GM19452 (cell line): ENCODE measurements at regions not wholly inside any gene's neighbourhood (a gene's known extent, or its start where the extent isn't known, plus 50 kb on each side); places are given as distances from the start of the nearest gene placed in this dataset.
"Not testable (repeated sequence)": the region's sequence is repeated elsewhere in the genome, so short reads cannot be mapped to it uniquely, and the experiment has no call there.

Experiments
- ATAC-seq: cut with Tn5 transposase; IDR thresholded peaks from one replicate; pipeline ENCODE4 v1.9.1; 2021; ENCODE audit not compliant: unreplicated experiment

- ATAC-seq: no peak
These were observed 257.6 kb downstream of the KLF13 start for GRCh38 chr15:31584195-31584594.

GRCh38 chr15:31585240-31585639, 258.6 kb downstream of the KLF13 start:
- ATAC-seq: no peak

- ATAC-seq: no peak
These were observed 260.2 kb downstream of the KLF13 start for GRCh38 chr15:31586841-31587240.

- ATAC-seq: no peak
These were observed 260.9 kb downstream of the KLF13 start for GRCh38 chr15:31587583-31587982.

- no peak for ATAC-seq
These were observed 264.0 kb downstream of the KLF13 start for GRCh38 chr15:31590609-31591008.

- no peak for ATAC-seq
These were observed 265.3 kb downstream of the KLF13 start for GRCh38 chr15:31591908-31592307.

GRCh38 chr15:31597466-31597865, 270.8 kb downstream of the KLF13 start:
- ATAC-seq: no peak

- ATAC-seq: no peak
These were observed 272.0 kb downstream of the KLF13 start for GRCh38 chr15:31598620-31599019.

- ATAC-seq: no peak
These were observed 278.9 kb downstream of the KLF13 start for GRCh38 chr15:31605467-31605931.

- ATAC-seq: no peak
These were observed 279.6 kb downstream of the KLF13 start for GRCh38 chr15:31606194-31606669.

GRCh38 chr15:31606931-31607497, 280.4 kb downstream of the KLF13 start:
- no peak for ATAC-seq

GRCh38 chr15:31607656-31608055, 281.0 kb downstream of the KLF13 start:
- ATAC-seq: no peak

GRCh38 chr15:31609258-31609681, 282.6 kb downstream of the KLF13 start:
- ATAC-seq: no peak

- ATAC-seq: no peak
These were observed 283.3 kb downstream of the KLF13 start for GRCh38 chr15:31609906-31610305.

GRCh38 chr15:31615643-31616415, 289.2 kb downstream of the KLF13 start:
- ATAC-seq: no peak

GRCh38 chr15:31623297-31623696, 296.7 kb downstream of the KLF13 start:
- not testable (repeated sequence) for ATAC-seq

- ATAC-seq: not testable (repeated sequence)
These were observed 297.5 kb downstream of the KLF13 start for GRCh38 chr15:31624115-31624514.

- ATAC-seq: not testable (repeated sequence)
These were observed 309.1 kb downstream of the KLF13 start for GRCh38 chr15:31635715-31636114.

- not testable (repeated sequence) for ATAC-seq
These were observed 310.3 kb downstream of the KLF13 start for GRCh38 chr15:31636911-31637310.

GRCh38 chr15:31643955-31644354, 317.3 kb downstream of the KLF13 start:
- not testable (repeated sequence) for ATAC-seq

GRCh38 chr15:31644761-31645160, 318.1 kb downstream of the KLF13 start:
- not testable (repeated sequence) for ATAC-seq

GRCh38 chr15:31647337-31647826, 320.7 kb downstream of the KLF13 start:
- not testable (repeated sequence) for ATAC-seq
